ENCODE measurements at regions not wholly inside any gene's neighbourhood (a gene's known extent, or its start where the extent isn't known, plus 50 kb on each side); places are given as distances from the start of the nearest gene placed in this dataset.

GRCh38 chr17:51548125-51548524, 287.8 kb downstream of the UTP18 start:
- no peak for TF ChIP-seq ZNF221 (tag by site-specific recombination; IDR thresholded peaks at IDR 0.05; ENCODE audit: borderline replicate concordance)
- TF ChIP-seq ZNF529 (tag by site-specific recombination; IDR thresholded peaks at IDR 0.05; ENCODE audit: insufficient replicate concordance) = no peak
- no peak for TF ChIP-seq ZBTB1 (tag by site-specific recombination; IDR thresholded peaks at IDR 0.05)
- no peak for TF ChIP-seq ELK4 (IDR thresholded peaks at IDR 0.05; ENCODE audit: borderline replicate concordance, low read depth, low read length)
- no peak for TF ChIP-seq SP3 (tag by site-specific recombination; IDR thresholded peaks at IDR 0.05)
- TF ChIP-seq ZNF76 (tag by site-specific recombination; IDR thresholded peaks at IDR 0.05; ENCODE audit: borderline replicate concordance, low read depth) = no peak
- TF ChIP-seq KLF7 (tag by site-specific recombination; IDR thresholded peaks at IDR 0.05; ENCODE audit: borderline replicate concordance) = no peak
- TF ChIP-seq KLF10 (tag by site-specific recombination; IDR thresholded peaks at IDR 0.05) = no peak
- TF ChIP-seq ZNF202 (tag by site-specific recombination; IDR thresholded peaks at IDR 0.05; ENCODE audit: borderline replicate concordance) = no peak
- TF ChIP-seq ZNF701 (tag by site-specific recombination; IDR thresholded peaks at IDR 0.05) = no peak
- TF ChIP-seq ZNF292 (tag by site-specific recombination; IDR thresholded peaks at IDR 0.05; ENCODE audit: borderline replicate concordance, low read depth) = no peak
- TF ChIP-seq ZNF146 (tag by site-specific recombination; IDR thresholded peaks at IDR 0.05) = no peak
- no peak for TF ChIP-seq ZBTB6 (tag by site-specific recombination; IDR thresholded peaks at IDR 0.05)
- TF ChIP-seq ZNF121 (tag by site-specific recombination; IDR thresholded peaks at IDR 0.05) = no peak
- no peak for TF ChIP-seq ZNF449 (tag by site-specific recombination; IDR thresholded peaks at IDR 0.05)
- no peak for TF ChIP-seq ZNF223 (tag by site-specific recombination; IDR thresholded peaks at IDR 0.05)
- TF ChIP-seq ZNF2 (tag by site-specific recombination; IDR thresholded peaks at IDR 0.05) = no peak
- TF ChIP-seq KLF1 (tag by site-specific recombination; IDR thresholded peaks at IDR 0.05) = no peak
- no peak for TF ChIP-seq ZNF394 (tag by site-specific recombination; IDR thresholded peaks at IDR 0.05; ENCODE audit: borderline replicate concordance)
- TF ChIP-seq ZNF426 (tag by site-specific recombination; IDR thresholded peaks at IDR 0.05) = no peak
- no peaks in the 10 kb centered on the region for H3K36me3 ChIP-seq (ENCODE audit: control insufficient read depth in 2 of 2, insufficient read depth in 1 of 2, low read length in 2 of 2)
- no peaks in the 10 kb centered on the region for H3K9me3 ChIP-seq (ENCODE audit: control insufficient read depth, insufficient read depth, low read depth, low read length)
- H3K4me3 ChIP-seq (ENCODE audit: low read depth, low read length) = no peak overlapping the region
- POLR2A ChIA-PET = no interaction called here
- CTCF ChIA-PET = interaction anchor here (1.2 to 1.5 kb wide), 2 partner anchors 87 to 176 kb away, joined by 3 to 4 read pairs; no protein-coding TSS in a partner anchor
- H3K27ac ChIP-seq (ENCODE audit: extremely low read depth, low read depth, low read length) = no peak overlapping the region
- no peaks in the 10 kb centered on the region for H3K4me1 ChIP-seq (ENCODE audit: control insufficient read depth, insufficient read depth, low read length)

- no peak overlapping the region for H3K4me3 ChIP-seq (ENCODE audit: low read depth, low read length)
- no peaks in the 10 kb centered on the region for H3K4me1 ChIP-seq (ENCODE audit: control insufficient read depth, insufficient read depth, low read length)
- POLR2A ChIA-PET = no interaction called here
- no peak overlapping the region for H3K27ac ChIP-seq (ENCODE audit: extremely low read depth, low read depth, low read length)
- no peaks in the 10 kb centered on the region for H3K36me3 ChIP-seq (ENCODE audit: control insufficient read depth in 2 of 2, insufficient read depth in 1 of 2, low read length in 2 of 2)
- H3K9me3 ChIP-seq (ENCODE audit: control insufficient read depth, insufficient read depth, low read depth, low read length) = no peaks in the 10 kb centered on the region
- CTCF ChIA-PET = interaction anchor here (0.6 to 1.2 kb wide), 5 partner anchors 14 to 553 kb away, joined by 3 read pairs; no protein-coding TSS in a partner anchor
- TF ChIP-seq RBAK (tag by site-specific recombination; IDR thresholded peaks at IDR 0.05) = no peak
- no peak for TF ChIP-seq ZNF140 (tag by site-specific recombination; IDR thresholded peaks at IDR 0.05)
- no peak for TF ChIP-seq ZNF121 (tag by site-specific recombination; IDR thresholded peaks at IDR 0.05)
- TF ChIP-seq TRIM28 (IDR thresholded peaks at IDR 0.05; ENCODE audit: borderline replicate concordance, low read length) = no peak
- TF ChIP-seq ZNF48 (tag by site-specific recombination; IDR thresholded peaks at IDR 0.05) = no peak
- no peak for TF ChIP-seq REST (tag by site-specific recombination; IDR thresholded peaks at IDR 0.05)
- TF ChIP-seq ZNF791 (tag by site-specific recombination; IDR thresholded peaks at IDR 0.05) = no peak
- TF ChIP-seq ZNF529 (tag by site-specific recombination; IDR thresholded peaks at IDR 0.05; ENCODE audit: insufficient replicate concordance) = no peak
- TF ChIP-seq ZNF362 (tag by site-specific recombination; IDR thresholded peaks at IDR 0.05) = no peak
- TF ChIP-seq ZNF391 (tag by site-specific recombination; IDR thresholded peaks at IDR 0.05; ENCODE audit: borderline replicate concordance, low read depth) = no peak
Observed at GRCh38 chr17:51555153-51555552, 294.8 kb downstream of the UTP18 start.
